ENCODE measurements at regions not wholly inside any gene's neighbourhood (a gene's known extent, or its start where the extent isn't known, plus 50 kb on each side); places are given as distances from the start of the nearest gene placed in this dataset.

DNA sequence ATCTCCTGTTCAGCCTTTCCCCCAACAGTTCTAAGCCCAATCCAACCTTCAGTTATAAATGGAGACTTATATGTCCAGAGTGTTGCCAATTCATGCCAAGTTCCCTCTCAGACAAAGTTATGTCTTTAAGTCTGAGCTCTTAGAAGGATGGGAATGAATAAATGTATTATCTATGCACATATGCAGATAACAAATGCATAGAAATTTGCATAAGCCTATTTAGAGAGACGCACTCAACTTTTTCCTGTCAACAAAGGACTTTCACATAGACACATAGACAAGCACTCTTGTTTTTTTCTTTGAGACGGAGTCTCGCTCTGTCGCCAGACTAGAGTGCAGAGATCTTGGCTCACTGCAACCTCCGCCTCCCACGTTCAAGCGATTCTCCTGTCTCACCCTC is 95.1 kb downstream of the SOX9 start:
- Histone ChIP-seq H3K9ac (ENCODE audit: insufficient read depth in 1 of 2, low read length in 2 of 2) (no peak overlapping the region), H3K9me3 (ENCODE audit: control insufficient read depth in 4 of 4, insufficient read depth in 3 of 4, low read length in 3 of 4) (peaks cover 0 to 4% (median 0%) of the 10 kb centered on the region in 4 donors), H3K36me3 (ENCODE audit: control insufficient read depth in 4 of 4, insufficient read depth in 4 of 4, low read length in 4 of 4) (no peaks in the 10 kb centered on the region), H3K27me3 (ENCODE audit: control insufficient read depth in 3 of 3, insufficient read depth in 3 of 3, low read length in 2 of 3) (peaks cover 3 to 26% (median 19%) of the 10 kb centered on the region in 3 donors), H3K4me3 (no peak overlapping the region), H3K27ac (ENCODE audit: low read depth in 1 of 2, low read length in 1 of 2) (no peak overlapping the region), H3K4me1 (ENCODE audit: control insufficient read depth in 5 of 5, insufficient read depth in 5 of 5, low read length in 5 of 5) (peaks cover 0 to 12% (median 4%) of the 10 kb centered on the region in 5 donors)
- 94% methylated on average over 7 of the region's 7 CpGs for WGBS, 2 donors
- TF ChIP-seq, protein P1, sequence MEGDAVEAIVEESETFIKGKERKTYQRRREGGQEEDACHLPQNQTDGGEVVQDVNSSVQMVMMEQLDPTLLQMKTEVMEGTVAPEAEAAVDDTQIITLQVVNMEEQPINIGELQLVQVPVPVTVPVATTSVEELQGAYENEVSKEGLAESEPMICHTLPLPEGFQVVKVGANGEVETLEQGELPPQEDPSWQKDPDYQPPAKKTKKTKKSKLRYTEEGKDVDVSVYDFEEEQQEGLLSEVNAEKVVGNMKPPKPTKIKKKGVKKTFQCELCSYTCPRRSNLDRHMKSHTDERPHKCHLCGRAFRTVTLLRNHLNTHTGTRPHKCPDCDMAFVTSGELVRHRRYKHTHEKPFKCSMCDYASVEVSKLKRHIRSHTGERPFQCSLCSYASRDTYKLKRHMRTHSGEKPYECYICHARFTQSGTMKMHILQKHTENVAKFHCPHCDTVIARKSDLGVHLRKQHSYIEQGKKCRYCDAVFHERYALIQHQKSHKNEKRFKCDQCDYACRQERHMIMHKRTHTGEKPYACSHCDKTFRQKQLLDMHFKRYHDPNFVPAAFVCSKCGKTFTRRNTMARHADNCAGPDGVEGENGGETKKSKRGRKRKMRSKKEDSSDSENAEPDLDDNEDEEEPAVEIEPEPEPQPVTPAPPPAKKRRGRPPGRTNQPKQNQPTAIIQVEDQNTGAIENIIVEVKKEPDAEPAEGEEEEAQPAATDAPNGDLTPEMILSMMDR (IDR thresholded peaks at IDR 0.05; ENCODE audit: control extremely low read depth, extremely low read depth) = no peak
- DNase-seq (no peak), ATAC-seq (ENCODE audit: insufficient read depth, low FRiP score) (no peak)

DNA sequence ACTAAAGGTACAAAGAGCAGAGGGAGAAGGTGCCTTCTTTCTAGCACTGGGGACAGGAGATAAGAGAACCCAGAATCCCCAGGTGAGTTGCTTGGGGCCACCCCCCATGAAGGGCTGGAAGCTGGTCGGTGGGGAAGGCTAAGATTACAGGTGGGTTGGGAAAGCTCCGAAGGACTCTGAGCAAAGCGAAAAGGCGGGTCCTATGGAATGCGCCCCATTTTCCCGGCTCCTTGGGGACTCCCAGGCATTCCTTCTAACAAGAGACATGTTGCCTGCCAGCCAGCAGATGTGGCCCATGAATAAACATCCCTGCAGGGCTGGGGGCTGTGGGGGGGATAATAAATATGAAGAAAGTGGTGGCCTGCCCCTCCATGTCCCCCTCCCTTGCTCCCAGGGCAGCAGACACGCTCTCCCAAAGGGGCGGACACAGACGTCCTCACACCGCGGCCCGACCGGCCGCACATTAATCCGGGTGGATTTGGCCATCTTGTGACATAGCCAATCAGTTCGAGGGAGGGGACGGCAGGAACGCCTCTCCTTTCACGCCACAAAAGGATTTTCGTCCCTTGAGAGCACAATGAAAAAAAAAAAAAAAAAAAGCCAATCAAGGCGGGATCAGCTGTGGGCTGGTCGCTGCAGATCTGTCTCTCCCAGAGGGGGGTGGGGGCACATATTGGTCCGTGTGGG is 98.5 kb downstream of the SOX9 start:
- peaks cover 0 to 12% (median 4%) of the 10 kb centered on the region in 5 donors for H3K4me1 ChIP-seq (ENCODE audit: control insufficient read depth in 5 of 5, insufficient read depth in 5 of 5, low read length in 5 of 5)
- peaks cover 3 to 32% (median 24%) of the 10 kb centered on the region in 3 donors for H3K27me3 ChIP-seq (ENCODE audit: control insufficient read depth in 3 of 3, insufficient read depth in 3 of 3, low read length in 2 of 3)
- no peak overlapping the region for H3K27ac ChIP-seq (ENCODE audit: low read depth in 1 of 2, low read length in 1 of 2)
- TF ChIP-seq, protein P1 (IDR thresholded peaks at IDR 0.05; ENCODE audit: control extremely low read depth, extremely low read depth) = no peak
- no peak overlapping the region for H3K4me3 ChIP-seq
- no peak overlapping the region for H3K9ac ChIP-seq (ENCODE audit: insufficient read depth in 1 of 2, low read length in 2 of 2)
- DNase-seq (peak; percentile 21 to 32 (median 30)), ATAC-seq (ENCODE audit: insufficient read depth, low FRiP score) (no peak)
- 7 to 8% methylated on average over 23 of the region's 23 CpGs for WGBS, 2 donors
- peaks cover 0 to 6% (median 0%) of the 10 kb centered on the region in 4 donors for H3K9me3 ChIP-seq (ENCODE audit: control insufficient read depth in 4 of 4, insufficient read depth in 3 of 4, low read length in 3 of 4)
- H3K36me3 ChIP-seq (ENCODE audit: control insufficient read depth in 4 of 4, insufficient read depth in 4 of 4, low read length in 4 of 4) = no peaks in the 10 kb centered on the region

DNA sequence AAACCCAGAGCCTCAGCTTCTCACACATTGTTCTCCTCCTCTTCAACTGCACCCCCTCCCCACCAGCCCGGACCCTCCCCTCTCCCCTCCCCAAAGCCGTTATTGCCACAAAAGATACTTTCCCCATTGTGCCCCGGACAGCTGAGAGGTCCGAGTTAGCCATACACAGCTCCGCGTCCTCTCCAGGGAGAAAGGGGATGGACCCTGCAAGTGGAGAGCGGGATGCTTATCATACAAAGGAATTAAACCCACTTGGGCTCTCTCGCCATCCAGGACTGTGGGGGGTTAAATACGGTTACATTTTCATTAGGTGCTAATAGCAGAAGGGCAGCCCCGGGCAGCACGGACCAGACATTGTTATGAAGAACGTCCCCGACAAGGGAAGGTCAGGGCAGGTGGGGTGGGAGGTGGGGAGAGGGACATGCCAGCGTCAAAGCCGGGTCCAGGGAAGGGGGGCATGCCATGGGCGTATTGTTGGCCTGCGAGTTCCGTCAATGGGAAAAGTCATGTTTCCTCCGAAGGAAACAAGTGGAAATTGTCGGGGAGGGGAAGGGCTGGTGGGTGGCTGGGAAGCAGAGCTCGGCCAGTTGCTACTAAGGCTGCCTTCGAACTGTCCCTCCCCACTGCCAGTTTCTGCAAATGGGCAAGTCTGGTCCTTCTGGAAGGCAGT is 99.1 kb downstream of the SOX9 start:
- no peaks in the 10 kb centered on the region for H3K36me3 ChIP-seq (ENCODE audit: control insufficient read depth in 4 of 4, insufficient read depth in 4 of 4, low read length in 4 of 4)
- peaks cover 0 to 12% (median 4%) of the 10 kb centered on the region in 5 donors for H3K4me1 ChIP-seq (ENCODE audit: control insufficient read depth in 5 of 5, insufficient read depth in 5 of 5, low read length in 5 of 5)
- 2 to 5% methylated on average over 22 of the region's 22 CpGs for WGBS, 2 donors
- no peak overlapping the region for H3K9ac ChIP-seq (ENCODE audit: insufficient read depth in 1 of 2, low read length in 2 of 2)
- H3K9me3 ChIP-seq (ENCODE audit: control insufficient read depth in 4 of 4, insufficient read depth in 3 of 4, low read length in 3 of 4) = peaks cover 0 to 6% (median 0%) of the 10 kb centered on the region in 4 donors
- TF ChIP-seq, protein P1 (IDR thresholded peaks at IDR 0.05; ENCODE audit: control extremely low read depth, extremely low read depth) = no peak
- ATAC-seq (ENCODE audit: insufficient read depth, low FRiP score) (no peak), DNase-seq (peak; percentile 12 to 24 (median 19))
- peaks cover 3 to 32% (median 24%) of the 10 kb centered on the region in 3 donors for H3K27me3 ChIP-seq (ENCODE audit: control insufficient read depth in 3 of 3, insufficient read depth in 3 of 3, low read length in 2 of 3)
- no peak overlapping the region for H3K4me3 ChIP-seq
- H3K27ac ChIP-seq (ENCODE audit: low read depth in 1 of 2, low read length in 1 of 2) = no peak overlapping the region
